ENCODE measurements at regions not wholly inside any gene's neighbourhood (a gene's known extent, or its start where the extent isn't known, plus 50 kb on each side); places are given as distances from the start of the nearest gene placed in this dataset.

DNA sequence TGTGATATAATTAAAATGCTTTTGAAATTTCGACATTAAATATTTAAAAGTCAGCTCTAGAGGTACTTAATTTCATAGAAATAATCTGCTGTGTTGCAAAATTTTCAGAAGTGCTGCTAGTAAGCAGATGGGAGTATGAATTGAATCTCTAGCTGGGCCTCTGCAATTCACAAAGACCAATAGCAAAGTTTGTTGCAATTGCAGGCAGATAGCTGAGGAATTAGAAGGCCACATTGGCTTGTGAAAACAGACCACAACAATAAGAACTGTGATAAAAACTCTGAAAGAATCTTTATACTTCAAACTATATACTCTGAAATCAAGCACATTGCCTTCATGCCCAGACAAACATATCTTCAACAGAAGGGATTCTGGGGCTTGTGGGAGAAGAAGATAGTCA is 636.3 kb upstream of the SOX9 start:
- Mint-ChIP-seq H3K27ac (no peak overlapping the region), H3K36me3 (no peaks in the 10 kb centered on the region), H3K4me1 (peaks cover 6% of the 10 kb centered on the region), H3K27me3 (ENCODE audit: low read depth) (no peaks in the 10 kb centered on the region), H3K9me3 (peaks cover 4% of the 10 kb centered on the region), H3K4me3 (no peak overlapping the region)
- no peak for DNase-seq (ENCODE audit: low spot score in 2 of 2, unreplicated experiment in 2 of 2)
- TF ChIP-seq, protein P1, sequence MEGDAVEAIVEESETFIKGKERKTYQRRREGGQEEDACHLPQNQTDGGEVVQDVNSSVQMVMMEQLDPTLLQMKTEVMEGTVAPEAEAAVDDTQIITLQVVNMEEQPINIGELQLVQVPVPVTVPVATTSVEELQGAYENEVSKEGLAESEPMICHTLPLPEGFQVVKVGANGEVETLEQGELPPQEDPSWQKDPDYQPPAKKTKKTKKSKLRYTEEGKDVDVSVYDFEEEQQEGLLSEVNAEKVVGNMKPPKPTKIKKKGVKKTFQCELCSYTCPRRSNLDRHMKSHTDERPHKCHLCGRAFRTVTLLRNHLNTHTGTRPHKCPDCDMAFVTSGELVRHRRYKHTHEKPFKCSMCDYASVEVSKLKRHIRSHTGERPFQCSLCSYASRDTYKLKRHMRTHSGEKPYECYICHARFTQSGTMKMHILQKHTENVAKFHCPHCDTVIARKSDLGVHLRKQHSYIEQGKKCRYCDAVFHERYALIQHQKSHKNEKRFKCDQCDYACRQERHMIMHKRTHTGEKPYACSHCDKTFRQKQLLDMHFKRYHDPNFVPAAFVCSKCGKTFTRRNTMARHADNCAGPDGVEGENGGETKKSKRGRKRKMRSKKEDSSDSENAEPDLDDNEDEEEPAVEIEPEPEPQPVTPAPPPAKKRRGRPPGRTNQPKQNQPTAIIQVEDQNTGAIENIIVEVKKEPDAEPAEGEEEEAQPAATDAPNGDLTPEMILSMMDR (IDR thresholded peaks at IDR 0.05; ENCODE audit: unreplicated experiment) = no peak

DNA sequence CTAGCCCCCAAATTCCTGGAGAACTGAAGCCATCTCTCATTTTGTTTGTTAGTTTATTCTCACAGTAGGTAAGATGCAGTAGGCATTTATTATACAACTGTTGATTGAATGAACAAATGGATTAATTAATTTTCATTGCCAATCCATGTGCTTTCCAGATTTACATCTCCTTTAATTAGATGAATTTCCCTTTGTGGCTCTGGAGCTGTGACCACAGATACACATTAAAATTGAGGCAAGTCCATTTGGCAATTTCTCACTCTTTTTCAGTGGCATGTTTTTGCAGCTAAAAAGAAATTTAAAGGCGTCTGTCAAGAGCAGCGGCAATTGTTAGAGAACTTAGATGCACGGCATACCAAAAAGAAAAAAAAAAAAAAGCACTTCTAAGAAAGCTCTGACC is 635.4 kb upstream of the SOX9 start:
- Mint-ChIP-seq H3K36me3 (no peaks in the 10 kb centered on the region), H3K9me3 (peaks cover 6% of the 10 kb centered on the region), H3K27ac (no peak overlapping the region), H3K4me3 (no peak overlapping the region), H3K27me3 (ENCODE audit: low read depth) (no peaks in the 10 kb centered on the region), H3K4me1 (peaks cover 5% of the 10 kb centered on the region)
- TF ChIP-seq, protein P1 (IDR thresholded peaks at IDR 0.05; ENCODE audit: unreplicated experiment) = no peak
- no peak for DNase-seq (ENCODE audit: low spot score in 2 of 2, unreplicated experiment in 2 of 2)

DNA sequence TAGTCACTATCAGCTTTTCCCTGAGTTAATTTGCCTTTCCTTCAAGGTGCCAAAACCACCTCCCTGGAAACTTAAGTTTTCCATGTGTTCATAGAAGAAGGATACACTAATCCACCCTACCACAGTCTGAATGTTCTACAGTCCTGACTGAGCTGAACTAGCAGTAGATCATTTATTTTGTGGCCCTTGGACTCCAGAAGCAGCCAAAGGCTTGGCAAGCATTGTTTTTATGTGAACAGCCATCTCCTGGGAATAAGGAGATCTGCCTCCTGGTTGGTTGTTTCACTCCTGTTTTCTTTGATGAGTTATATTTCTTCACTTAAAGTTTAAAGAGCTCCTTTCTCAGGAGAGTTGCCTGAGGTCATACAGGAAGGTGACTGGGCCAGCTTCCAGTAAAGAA is 634.6 kb upstream of the SOX9 start:
- TF ChIP-seq, protein P1 (IDR thresholded peaks at IDR 0.05; ENCODE audit: unreplicated experiment) = no peak
- peaks cover 5% of the 10 kb centered on the region for H3K4me1 Mint-ChIP-seq
- no peak overlapping the region for H3K27ac Mint-ChIP-seq

DNA sequence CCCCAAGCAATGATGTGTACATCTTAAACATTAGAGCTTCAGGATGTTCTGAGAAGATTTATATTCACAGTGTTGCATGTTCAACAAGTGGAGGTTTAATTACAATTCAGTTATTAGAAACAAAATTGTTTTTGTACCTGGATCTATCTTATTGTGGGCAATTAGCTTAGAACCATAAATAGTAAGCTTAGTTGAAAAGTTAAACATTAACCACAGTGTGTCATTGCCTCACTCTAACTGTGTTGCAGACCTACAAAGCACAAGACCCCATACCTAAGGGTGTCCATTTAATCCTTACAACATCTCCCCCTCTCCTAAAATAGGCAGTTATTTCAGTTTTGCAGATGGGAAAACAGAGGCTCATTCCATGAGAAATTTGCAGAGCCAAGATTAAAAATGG is 632.0 kb upstream of the SOX9 start:
- peaks cover 6% of the 10 kb centered on the region for H3K9me3 Mint-ChIP-seq
- H3K36me3 Mint-ChIP-seq = no peaks in the 10 kb centered on the region
- H3K27ac Mint-ChIP-seq = no peak overlapping the region
- no peak for DNase-seq (ENCODE audit: low spot score in 2 of 2, unreplicated experiment in 2 of 2)
- H3K4me3 Mint-ChIP-seq = no peak overlapping the region
- TF ChIP-seq, protein P1 (IDR thresholded peaks at IDR 0.05; ENCODE audit: unreplicated experiment) = no peak
- no peaks in the 10 kb centered on the region for H3K27me3 Mint-ChIP-seq (ENCODE audit: low read depth)
- peaks cover 3% of the 10 kb centered on the region for H3K4me1 Mint-ChIP-seq

More for the DNA sequence above, 634.6 kb upstream of the SOX9 start:
- H3K27me3 Mint-ChIP-seq (ENCODE audit: low read depth) = no peaks in the 10 kb centered on the region
- H3K36me3 Mint-ChIP-seq = no peaks in the 10 kb centered on the region
- peaks cover 6% of the 10 kb centered on the region for H3K9me3 Mint-ChIP-seq
- no peak overlapping the region for H3K4me3 Mint-ChIP-seq
- DNase-seq (ENCODE audit: low spot score in 2 of 2, unreplicated experiment in 2 of 2) = no peak

DNA sequence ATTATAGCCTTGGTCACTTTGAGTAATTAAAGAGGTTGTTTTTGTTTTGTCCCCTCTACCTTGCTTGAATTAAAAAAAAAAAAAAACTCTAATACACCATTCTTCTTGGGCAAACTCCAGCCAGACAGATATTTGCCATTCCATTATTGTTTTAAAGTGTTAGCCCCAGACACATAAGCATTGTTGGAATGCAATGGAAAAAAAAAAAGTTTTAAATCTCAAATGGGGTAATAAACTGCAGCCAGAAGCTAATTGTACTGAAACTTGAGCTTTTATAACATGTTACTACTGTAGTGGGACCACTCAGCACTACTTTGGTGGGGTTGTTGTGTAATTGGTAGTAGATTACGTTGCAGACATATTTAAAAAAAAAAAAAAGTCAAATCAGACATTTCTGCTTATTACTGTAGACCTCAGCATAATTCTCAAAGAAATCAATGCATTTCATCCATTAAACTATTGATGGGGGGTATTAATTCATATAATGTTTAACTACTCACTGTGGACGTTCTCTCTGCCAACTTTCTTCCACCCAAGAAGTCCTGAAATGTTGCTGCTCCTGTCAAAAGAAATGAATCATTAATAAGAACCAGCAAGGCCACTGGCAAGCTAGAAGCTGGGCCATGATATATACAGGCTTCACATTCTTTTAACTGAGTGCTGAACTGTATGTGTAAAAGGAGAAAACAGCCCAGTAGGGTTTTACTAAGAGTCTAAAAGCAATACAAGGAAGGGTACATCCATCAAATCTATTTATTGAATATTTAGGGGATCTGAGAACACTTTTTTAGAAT is 626.6 kb upstream of the SOX9 start:
- TF ChIP-seq, protein P1 (IDR thresholded peaks at IDR 0.05; ENCODE audit: unreplicated experiment) = no peak
- Mint-ChIP-seq H3K4me3 (no peak overlapping the region), H3K27me3 (ENCODE audit: low read depth) (no peaks in the 10 kb centered on the region), H3K4me1 (peaks cover 13% of the 10 kb centered on the region), H3K36me3 (no peaks in the 10 kb centered on the region), H3K27ac (peak overlapping the region; percentile 55), H3K9me3 (peaks cover 5% of the 10 kb centered on the region)
- no peak for DNase-seq (ENCODE audit: low spot score in 2 of 2, unreplicated experiment in 2 of 2)
